CD14-positive monocyte (primary cell): ENCODE measurements at regions not wholly inside any gene's neighbourhood (a gene's known extent, or its start where the extent isn't known, plus 50 kb on each side); places are given as distances from the start of the nearest gene placed in this dataset.

ENCODE experiments used
- DNase-seq, 3 donors: peaks; one replicate each; pipeline ENCODE4 v3.0.0-alpha.2; 2011 to 2022
- H2AFZ ChIP-seq: 2 replicates; pipeline ENCODE4 v1.6.0; 2012; ENCODE audit warnings: mild to moderate bottlenecking, low read depth, low read length, inconsistent platforms; ENCODE audit not compliant: insufficient read depth, poor library complexity, severe bottlenecking
- H3K27ac ChIP-seq, 2 donors: 1 replicate in 1 of 2; 2 replicates in 1 of 2; pipeline ENCODE4 v1.5.1; 2012 to 2013; ENCODE audit warnings: low read length in 2 of 2, control low read depth in 1 of 2, inconsistent platforms in 1 of 2, low read depth in 1 of 2, mild to moderate bottlenecking in 1 of 2
- H3K27me3 ChIP-seq, 2 donors: one replicate each; pipeline versions ENCODE4 v1.6.0 to v1.6.1; 2011 to 2013; ENCODE audit warnings: low read length in 2 of 2; ENCODE audit not compliant: control insufficient read depth in 2 of 2, insufficient read depth in 2 of 2
- H3K36me3 ChIP-seq, 2 donors: replicated peaks in 1 of 2; 1 replicate in 1 of 2; 2 replicates in 1 of 2; pipeline versions ENCODE4 v1.5.1 to v1.6.1; 2012 to 2013; ENCODE audit warnings: low read length in 2 of 2, control low read depth in 1 of 2, inconsistent platforms in 1 of 2, mild to moderate bottlenecking in 1 of 2; ENCODE audit not compliant: insufficient read depth in 2 of 2, control insufficient read depth in 1 of 2
- H3K4me1 ChIP-seq, 2 donors: 1 replicate in 1 of 2; 2 replicates in 1 of 2; pipeline versions ENCODE4 v1.5.1 to v1.6.1; 2012 to 2013; ENCODE audit warnings: low read length in 2 of 2, control low read depth in 1 of 2, inconsistent platforms in 1 of 2, mild to moderate bottlenecking in 1 of 2, moderate library complexity in 1 of 2; ENCODE audit not compliant: insufficient read depth in 2 of 2, control insufficient read depth in 1 of 2
- H3K4me2 ChIP-seq: replicated peaks from 2 replicates; pipeline ENCODE3; 2012; ENCODE audit warnings: low read length, moderate library complexity, mild to moderate bottlenecking; ENCODE audit not compliant: poor library complexity, severe bottlenecking; ENCODE audit errors: extremely low read depth
- H3K4me3 ChIP-seq, 3 experiments: fragments of 200-600 bp in 1 of 3; sonication (generic) in 1 of 3; replicated peaks in 1 of 3; 1 replicate in 2 of 3; 2 replicates in 1 of 3; pipeline ENCODE4 v1.5.1; 2011 to 2013; ENCODE audit warnings: low read length in 3 of 3, mild to moderate bottlenecking in 3 of 3, control low read depth in 2 of 3, low read depth in 2 of 3, inconsistent platforms in 1 of 3, moderate library complexity in 1 of 3
- H3K79me2 ChIP-seq: 2 replicates; pipeline ENCODE4 v1.6.0; 2012; ENCODE audit warnings: mild to moderate bottlenecking, control low read depth, inconsistent platforms, low read length, moderate library complexity; ENCODE audit not compliant: insufficient read depth
- H3K9ac ChIP-seq: 2 replicates; pipeline ENCODE4 v1.6.0; 2017; ENCODE audit warnings: low read length, mild to moderate bottlenecking; ENCODE audit not compliant: insufficient read depth, poor library complexity, severe bottlenecking
- H3K9me3 ChIP-seq, 2 donors: replicated peaks in 1 of 2; 1 replicate in 1 of 2; 2 replicates in 1 of 2; pipeline versions ENCODE4 v1.5.1 to v1.6.1; 2012 to 2013; ENCODE audit warnings: low read length in 2 of 2, control low read depth in 1 of 2; ENCODE audit not compliant: control insufficient read depth in 1 of 2, insufficient read depth in 1 of 2
- H4K20me1 ChIP-seq: 2 replicates; pipeline ENCODE4 v1.6.0; 2012; ENCODE audit warnings: mild to moderate bottlenecking, low read length, control low read depth, moderate library complexity; ENCODE audit not compliant: insufficient read depth
- H3K27ac Mint-ChIP-seq, 7 donors: one replicate each; pipeline ENCODE4 v1.8.0; 2020; ENCODE audit warnings: mild to moderate bottlenecking in 7 of 7, mixed read lengths in 7 of 7, moderate library complexity in 6 of 7, inconsistent platforms in 2 of 7
- H3K27me3 Mint-ChIP-seq, 3 donors: one replicate each; pipeline ENCODE4 v1.8.0; 2021 to 2022; ENCODE audit warnings: low read depth in 3 of 3, mild to moderate bottlenecking in 3 of 3, mixed read lengths in 3 of 3, moderate library complexity in 3 of 3, inconsistent platforms in 1 of 3
- H3K36me3 Mint-ChIP-seq, 2 donors: one replicate each; pipeline ENCODE4 v1.8.0; 2020; ENCODE audit warnings: mixed read lengths in 2 of 2, inconsistent platforms in 1 of 2, mild to moderate bottlenecking in 1 of 2
- H3K4me1 Mint-ChIP-seq: one replicate; pipeline ENCODE4 v1.8.0; 2020; ENCODE audit warnings: mild to moderate bottlenecking, mixed read lengths
- H3K4me3 Mint-ChIP-seq, 2 donors: one replicate each; pipeline ENCODE4 v1.8.0; 2020; ENCODE audit warnings: mild to moderate bottlenecking in 2 of 2, mixed read lengths in 2 of 2, moderate library complexity in 1 of 2
- H3K9me3 Mint-ChIP-seq, 7 donors: one replicate each; pipeline ENCODE4 v1.8.0; 2020 to 2022; ENCODE audit warnings: mixed read lengths in 7 of 7, mild to moderate bottlenecking in 6 of 7, moderate library complexity in 6 of 7, inconsistent platforms in 2 of 7
- WGBS: methylation state at CpG from one replicate; pipeline ENCODE4 v1.1.5; 2013; ENCODE audit warnings: missing lambda C conversion rate; ENCODE audit not compliant: insufficient coverage; 5-methylcytosine and 5-hydroxymethylcytosine counted together
- intact Hi-C, 2 donors: fragments of 100-400 bp; cut with micrococcal nuclease; formaldehyde crosslinking; loops; one replicate each; pipeline versions ENCODE4 v1.15.0 to v1.15.1; 2023
- TF ChIP-seq, protein P1 (sequence below): fragments of 200-600 bp; IDR thresholded peaks from one replicate; pipeline ENCODE4 v1.8.0; 2022; ENCODE audit warnings: antibody characterized with exemption, mild to moderate bottlenecking

DNA sequence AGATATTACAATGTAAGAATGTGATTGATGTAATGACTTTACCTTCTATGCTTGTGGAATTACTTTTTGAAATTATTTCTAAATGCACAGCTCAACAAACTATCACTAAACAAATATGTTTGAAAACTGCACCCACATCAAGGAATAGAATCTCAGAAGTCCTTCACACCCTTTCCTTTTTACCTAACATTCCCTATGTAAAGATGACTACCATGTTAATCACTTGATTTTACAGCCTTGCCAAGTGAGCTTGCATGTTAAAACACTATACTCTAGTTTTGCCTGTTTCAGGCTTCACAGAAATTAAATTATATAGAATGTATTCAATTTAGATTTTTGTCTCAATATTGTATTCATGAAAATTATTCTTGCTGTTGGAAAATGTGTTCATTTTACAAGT is 1169.4 kb upstream of the CELF2 start:
- Mint-ChIP-seq H3K36me3 (no peaks in the 10 kb centered on the region), H3K4me1 (no peaks in the 10 kb centered on the region), H3K4me3 (no peak overlapping the region)

DNA sequence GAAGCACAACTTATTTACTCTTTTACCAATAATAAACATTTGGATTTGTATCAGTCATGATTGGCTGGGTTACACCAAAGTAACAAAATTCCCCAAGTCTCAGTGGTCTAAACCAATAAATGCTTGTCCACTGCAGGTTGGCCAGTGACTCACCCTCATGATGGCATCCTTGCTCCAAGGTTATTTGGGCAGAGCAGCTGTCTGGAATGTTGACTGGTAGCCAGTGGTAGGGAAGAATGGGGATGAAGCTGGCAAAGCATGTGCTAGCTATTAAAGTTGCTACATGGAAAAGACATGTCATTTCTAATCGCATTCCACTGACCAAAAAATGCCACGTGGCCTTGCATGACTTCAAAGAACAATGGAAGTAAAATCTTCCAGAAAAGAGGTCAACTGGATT is 1168.7 kb upstream of the CELF2 start:
- Histone ChIP-seq H3K27me3 (no peaks in the 10 kb centered on the region), H2AFZ (no peak overlapping the region), H3K4me1 (no peaks in the 10 kb centered on the region), H3K4me3 (no peak overlapping the region), H3K27ac (no peak overlapping the region), H3K9me3 (peaks cover 12 to 21% of the 10 kb centered on the region in 2 donors), H4K20me1 (no peaks in the 10 kb centered on the region), H3K79me2 (no peaks in the 10 kb centered on the region), H3K9ac (no peak overlapping the region), H3K4me2 (no peak overlapping the region), H3K36me3 (no peaks in the 10 kb centered on the region)
- H3K27ac Mint-ChIP-seq = no peak overlapping the region
- H3K27me3 Mint-ChIP-seq = no peaks in the 10 kb centered on the region
- 86% methylated on average over 1 of the region's 2 CpGs for WGBS
- intact Hi-C loops = no loop called here
- H3K36me3 Mint-ChIP-seq = no peaks in the 10 kb centered on the region
- no peaks in the 10 kb centered on the region for H3K4me1 Mint-ChIP-seq
- peaks cover 3 to 16% (median 14%) of the 10 kb centered on the region in 7 donors for H3K9me3 Mint-ChIP-seq
- TF ChIP-seq, protein P1, sequence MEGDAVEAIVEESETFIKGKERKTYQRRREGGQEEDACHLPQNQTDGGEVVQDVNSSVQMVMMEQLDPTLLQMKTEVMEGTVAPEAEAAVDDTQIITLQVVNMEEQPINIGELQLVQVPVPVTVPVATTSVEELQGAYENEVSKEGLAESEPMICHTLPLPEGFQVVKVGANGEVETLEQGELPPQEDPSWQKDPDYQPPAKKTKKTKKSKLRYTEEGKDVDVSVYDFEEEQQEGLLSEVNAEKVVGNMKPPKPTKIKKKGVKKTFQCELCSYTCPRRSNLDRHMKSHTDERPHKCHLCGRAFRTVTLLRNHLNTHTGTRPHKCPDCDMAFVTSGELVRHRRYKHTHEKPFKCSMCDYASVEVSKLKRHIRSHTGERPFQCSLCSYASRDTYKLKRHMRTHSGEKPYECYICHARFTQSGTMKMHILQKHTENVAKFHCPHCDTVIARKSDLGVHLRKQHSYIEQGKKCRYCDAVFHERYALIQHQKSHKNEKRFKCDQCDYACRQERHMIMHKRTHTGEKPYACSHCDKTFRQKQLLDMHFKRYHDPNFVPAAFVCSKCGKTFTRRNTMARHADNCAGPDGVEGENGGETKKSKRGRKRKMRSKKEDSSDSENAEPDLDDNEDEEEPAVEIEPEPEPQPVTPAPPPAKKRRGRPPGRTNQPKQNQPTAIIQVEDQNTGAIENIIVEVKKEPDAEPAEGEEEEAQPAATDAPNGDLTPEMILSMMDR = no peak
- no peak overlapping the region for H3K4me3 Mint-ChIP-seq
- no peak for DNase-seq

More for the DNA sequence above, 1169.4 kb upstream of the CELF2 start:
- Histone ChIP-seq H3K9me3 (peaks cover 9 to 22% of the 10 kb centered on the region in 2 donors), H3K4me3 (no peak overlapping the region), H2AFZ (no peak overlapping the region), H3K79me2 (no peaks in the 10 kb centered on the region), H3K27me3 (no peaks in the 10 kb centered on the region), H3K27ac (no peak overlapping the region), H3K4me2 (no peak overlapping the region), H3K9ac (no peak overlapping the region), H3K36me3 (no peaks in the 10 kb centered on the region), H4K20me1 (no peaks in the 10 kb centered on the region), H3K4me1 (no peaks in the 10 kb centered on the region)
- TF ChIP-seq, protein P1 = no peak
- intact Hi-C loops = no loop called here
- H3K27me3 Mint-ChIP-seq = no peaks in the 10 kb centered on the region
- no peak overlapping the region for H3K27ac Mint-ChIP-seq
- peaks cover 3 to 16% (median 12%) of the 10 kb centered on the region in 7 donors for H3K9me3 Mint-ChIP-seq
- DNase-seq = no peak
